ENCODE measurements at regions not wholly inside any gene's neighbourhood (a gene's known extent, or its start where the extent isn't known, plus 50 kb on each side); places are given as distances from the start of the nearest gene placed in this dataset.

DNA sequence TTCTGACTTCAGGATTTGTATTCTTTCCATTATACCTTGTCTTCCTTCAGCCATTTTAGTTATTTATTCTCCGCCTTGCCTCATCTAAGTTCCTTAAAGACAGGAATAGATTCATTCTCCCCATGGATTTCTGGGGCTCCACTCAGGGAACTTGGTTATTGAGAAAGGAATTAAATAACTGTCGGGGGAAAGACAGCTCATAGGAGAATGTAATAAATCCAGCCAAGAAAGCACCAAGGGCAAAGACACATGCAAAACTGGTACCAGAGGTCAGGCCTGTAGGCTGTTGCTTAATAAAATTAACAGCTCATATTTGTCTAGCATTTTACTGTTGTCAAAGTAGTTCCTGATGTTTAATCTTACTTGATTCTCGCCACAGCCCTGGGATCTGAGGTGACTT lies 357.2 kb downstream of the TMEM38B start:
- Histone ChIP-seq H3K27ac (ENCODE audit: low read length) (no peak overlapping the region), H3K36me3 (ENCODE audit: control insufficient read depth in 2 of 2, extremely low read depth in 1 of 2, insufficient read depth in 1 of 2, low read length in 1 of 2) (no peaks in the 10 kb centered on the region), H3K4me3 (ENCODE audit: control insufficient read depth in 1 of 2, extremely low read depth in 1 of 2, low read length in 1 of 2) (no peak overlapping the region), H3K4me1 (ENCODE audit: control insufficient read depth in 1 of 2, extremely low read depth in 1 of 2, insufficient read depth in 2 of 2, low read length in 2 of 2) (no peaks in the 10 kb centered on the region), H3K9me3 (no peaks in the 10 kb centered on the region), H3K27me3 (replicated peaks in 1 of 2; ENCODE audit: control insufficient read depth in 2 of 2, extremely low read depth in 1 of 2, insufficient read depth in 2 of 2, low read length in 1 of 2) (no peaks in the 10 kb centered on the region)
- no peaks in the 10 kb centered on the region for H3K27me3 Mint-ChIP-seq
- DNase-seq: no peak
- ChIA-PET CTCF (no interaction called here), POLR2A (no interaction called here)
- H3K27ac Mint-ChIP-seq: no peak overlapping the region
- no peak overlapping the region for H3K4me3 Mint-ChIP-seq
- ATAC-seq (replicated peaks in 1 of 4): no peak
- peaks cover 4 to 8% (median 4%) of the 10 kb centered on the region in 3 donors for H3K9me3 Mint-ChIP-seq
- no peaks in the 10 kb centered on the region for H3K36me3 Mint-ChIP-seq
- H3K4me1 Mint-ChIP-seq: no peaks in the 10 kb centered on the region
- WGBS (ENCODE audit: insufficient coverage): 40% methylated on average over 1 of the region's 3 CpGs

GRCh38 chr9:106052166-106052565 lies 357.8 kb downstream of the TMEM38B start:
- Mint-ChIP-seq H3K27ac (no peak overlapping the region), H3K27me3 (no peaks in the 10 kb centered on the region), H3K36me3 (no peaks in the 10 kb centered on the region), H3K4me3 (no peak overlapping the region), H3K9me3 (peaks cover 4 to 8% (median 4%) of the 10 kb centered on the region in 3 donors), H3K4me1 (no peaks in the 10 kb centered on the region)
- ChIA-PET CTCF (no interaction called here), POLR2A (no interaction called here)
- ATAC-seq (replicated peaks in 1 of 4) (no peak), DNase-seq (no peak)
- Histone ChIP-seq H3K27ac (ENCODE audit: low read length) (no peak overlapping the region), H3K27me3 (replicated peaks in 1 of 2; ENCODE audit: control insufficient read depth in 2 of 2, extremely low read depth in 1 of 2, insufficient read depth in 2 of 2, low read length in 1 of 2) (no peaks in the 10 kb centered on the region), H3K4me3 (ENCODE audit: control insufficient read depth in 1 of 2, extremely low read depth in 1 of 2, low read length in 1 of 2) (no peak overlapping the region), H3K4me1 (ENCODE audit: control insufficient read depth in 1 of 2, extremely low read depth in 1 of 2, insufficient read depth in 2 of 2, low read length in 2 of 2) (no peaks in the 10 kb centered on the region), H3K9me3 (no peaks in the 10 kb centered on the region), H3K36me3 (ENCODE audit: control insufficient read depth in 2 of 2, extremely low read depth in 1 of 2, insufficient read depth in 1 of 2, low read length in 1 of 2) (no peaks in the 10 kb centered on the region)
- 71% methylated on average over 1 of the region's 2 CpGs for WGBS (ENCODE audit: insufficient coverage)

- H3K4me1 ChIP-seq (ENCODE audit: control insufficient read depth in 1 of 2, extremely low read depth in 1 of 2, insufficient read depth in 2 of 2, low read length in 2 of 2): no peaks in the 10 kb centered on the region
- Mint-ChIP-seq H3K9me3 (peaks cover 4 to 8% (median 4%) of the 10 kb centered on the region in 3 donors), H3K27ac (no peak overlapping the region), H3K4me1 (no peaks in the 10 kb centered on the region), H3K27me3 (no peaks in the 10 kb centered on the region), H3K4me3 (no peak overlapping the region), H3K36me3 (no peaks in the 10 kb centered on the region)
- DNase-seq (no peak), ATAC-seq (replicated peaks in 1 of 4) (no peak)
- 70% methylated on average over 2 of the region's 2 CpGs for WGBS (ENCODE audit: insufficient coverage)
- H3K27ac ChIP-seq (ENCODE audit: low read length): no peak overlapping the region
- POLR2A ChIA-PET: no interaction called here
- H3K27me3 ChIP-seq (replicated peaks in 1 of 2; ENCODE audit: control insufficient read depth in 2 of 2, extremely low read depth in 1 of 2, insufficient read depth in 2 of 2, low read length in 1 of 2): no peaks in the 10 kb centered on the region
- no peaks in the 10 kb centered on the region for H3K9me3 ChIP-seq
- no peaks in the 10 kb centered on the region for H3K36me3 ChIP-seq (ENCODE audit: control insufficient read depth in 2 of 2, extremely low read depth in 1 of 2, insufficient read depth in 1 of 2, low read length in 1 of 2)
- CTCF ChIA-PET: interaction anchor here in 1 of 2 donors (0.9 kb wide), 1 partner anchor 194 kb away, joined by 3 read pairs; no protein-coding TSS in a partner anchor
- no peak overlapping the region for H3K4me3 ChIP-seq (ENCODE audit: control insufficient read depth in 1 of 2, extremely low read depth in 1 of 2, low read length in 1 of 2)
Observed at GRCh38 chr9:106052735-106053134, 358.4 kb downstream of the TMEM38B start.

DNA sequence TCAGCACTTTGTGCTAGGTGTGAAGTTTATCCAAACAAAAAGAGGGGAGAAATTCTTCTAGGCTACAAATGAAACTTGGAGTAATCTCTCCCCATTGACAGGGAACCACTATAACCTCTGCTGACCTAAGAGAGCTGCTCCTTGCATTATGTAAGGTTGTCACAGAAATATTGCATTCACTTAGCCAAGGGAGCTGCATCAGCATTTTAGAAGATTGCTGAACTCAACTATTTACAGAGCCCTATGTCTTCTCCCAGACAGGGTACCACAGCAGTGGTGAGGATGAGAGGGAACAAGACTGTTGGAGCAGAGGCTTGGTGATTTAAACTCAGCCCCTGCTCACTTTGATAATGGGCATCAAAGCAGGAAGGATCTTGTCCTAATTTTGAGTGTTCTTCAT lies 362.0 kb downstream of the TMEM38B start:
- no peaks in the 10 kb centered on the region for H3K36me3 Mint-ChIP-seq

GRCh38 chr9:106058460-106058859 lies 364.1 kb downstream of the TMEM38B start:
- Mint-ChIP-seq H3K27ac (no peak overlapping the region), H3K4me1 (no peaks in the 10 kb centered on the region), H3K27me3 (no peaks in the 10 kb centered on the region), H3K36me3 (no peaks in the 10 kb centered on the region), H3K9me3 (peaks cover 7 to 10% (median 7%) of the 10 kb centered on the region in 3 donors), H3K4me3 (no peak overlapping the region)
- DNase-seq (no peak), ATAC-seq (replicated peaks in 1 of 4) (no peak)
- Histone ChIP-seq H3K9me3 (no peaks in the 10 kb centered on the region), H3K27ac (ENCODE audit: low read length) (no peak overlapping the region), H3K36me3 (ENCODE audit: control insufficient read depth in 2 of 2, extremely low read depth in 1 of 2, insufficient read depth in 1 of 2, low read length in 1 of 2) (no peaks in the 10 kb centered on the region), H3K4me1 (ENCODE audit: control insufficient read depth in 1 of 2, extremely low read depth in 1 of 2, insufficient read depth in 2 of 2, low read length in 2 of 2) (no peaks in the 10 kb centered on the region), H3K4me3 (ENCODE audit: control insufficient read depth in 1 of 2, extremely low read depth in 1 of 2, low read length in 1 of 2) (no peak overlapping the region), H3K27me3 (replicated peaks in 1 of 2; ENCODE audit: control insufficient read depth in 2 of 2, extremely low read depth in 1 of 2, insufficient read depth in 2 of 2, low read length in 1 of 2) (no peaks in the 10 kb centered on the region)
- WGBS (ENCODE audit: insufficient coverage): 87% methylated on average over 8 of the region's 8 CpGs
- ChIA-PET POLR2A (no interaction called here), CTCF (no interaction called here)

More for the DNA sequence above, 362.0 kb downstream of the TMEM38B start:
- ATAC-seq (replicated peaks in 1 of 4) (no peak), DNase-seq (no peak)
- no peaks in the 10 kb centered on the region for H3K36me3 ChIP-seq (ENCODE audit: control insufficient read depth in 2 of 2, extremely low read depth in 1 of 2, insufficient read depth in 1 of 2, low read length in 1 of 2)
- H3K27ac ChIP-seq (ENCODE audit: low read length): no peak overlapping the region
- no peaks in the 10 kb centered on the region for H3K4me1 ChIP-seq (ENCODE audit: control insufficient read depth in 1 of 2, extremely low read depth in 1 of 2, insufficient read depth in 2 of 2, low read length in 2 of 2)
- Mint-ChIP-seq H3K9me3 (peaks cover 7 to 10% (median 7%) of the 10 kb centered on the region in 3 donors), H3K4me3 (no peak overlapping the region), H3K27ac (no peak overlapping the region), H3K27me3 (no peaks in the 10 kb centered on the region), H3K4me1 (no peaks in the 10 kb centered on the region)
- ChIA-PET POLR2A (no interaction called here), CTCF (no interaction called here)
- H3K27me3 ChIP-seq (replicated peaks in 1 of 2; ENCODE audit: control insufficient read depth in 2 of 2, extremely low read depth in 1 of 2, insufficient read depth in 2 of 2, low read length in 1 of 2): no peaks in the 10 kb centered on the region
- no peaks in the 10 kb centered on the region for H3K9me3 ChIP-seq
- H3K4me3 ChIP-seq (ENCODE audit: control insufficient read depth in 1 of 2, extremely low read depth in 1 of 2, low read length in 1 of 2): no peak overlapping the region

GRCh38 chr9:106059886-106060285 lies 365.5 kb downstream of the TMEM38B start:
- WGBS (ENCODE audit: insufficient coverage): 91% methylated on average over 6 of the region's 8 CpGs
- Histone ChIP-seq H3K4me3 (ENCODE audit: control insufficient read depth in 1 of 2, extremely low read depth in 1 of 2, low read length in 1 of 2) (no peak overlapping the region), H3K36me3 (ENCODE audit: control insufficient read depth in 2 of 2, extremely low read depth in 1 of 2, insufficient read depth in 1 of 2, low read length in 1 of 2) (no peaks in the 10 kb centered on the region), H3K27me3 (replicated peaks in 1 of 2; ENCODE audit: control insufficient read depth in 2 of 2, extremely low read depth in 1 of 2, insufficient read depth in 2 of 2, low read length in 1 of 2) (no peaks in the 10 kb centered on the region), H3K9me3 (no peaks in the 10 kb centered on the region), H3K27ac (ENCODE audit: low read length) (no peak overlapping the region), H3K4me1 (ENCODE audit: control insufficient read depth in 1 of 2, extremely low read depth in 1 of 2, insufficient read depth in 2 of 2, low read length in 2 of 2) (no peaks in the 10 kb centered on the region)
- Mint-ChIP-seq H3K27me3 (no peaks in the 10 kb centered on the region), H3K27ac (no peak overlapping the region), H3K4me3 (no peak overlapping the region), H3K9me3 (peaks cover 3 to 5% (median 3%) of the 10 kb centered on the region in 3 donors), H3K36me3 (no peaks in the 10 kb centered on the region), H3K4me1 (no peaks in the 10 kb centered on the region)
- POLR2A ChIA-PET: no interaction called here
- CTCF ChIA-PET: no interaction called here
- DNase-seq (no peak), ATAC-seq (replicated peaks in 1 of 4) (no peak)

DNA sequence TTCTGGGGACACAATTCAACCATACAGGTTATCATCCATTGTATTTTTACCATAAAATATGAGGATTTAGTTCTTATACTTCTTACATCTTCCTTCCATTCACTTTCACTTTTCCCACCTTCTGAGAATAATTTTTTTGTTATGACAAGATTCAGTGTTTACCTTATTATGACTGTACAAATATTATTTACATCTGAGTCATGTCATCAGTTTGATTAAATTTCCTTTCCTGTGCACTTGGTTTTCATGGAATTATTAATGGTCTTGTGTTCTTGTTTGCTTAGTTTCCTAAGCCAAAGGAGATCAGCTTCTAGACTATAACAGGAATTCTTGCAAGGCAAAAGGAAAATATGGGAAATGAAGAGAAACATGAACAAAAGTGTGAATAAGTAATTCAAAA lies 366.5 kb downstream of the TMEM38B start:
- ChIA-PET POLR2A (no interaction called here), CTCF (no interaction called here)
- Histone ChIP-seq H3K27ac (ENCODE audit: low read length) (no peak overlapping the region), H3K9me3 (no peaks in the 10 kb centered on the region), H3K36me3 (ENCODE audit: control insufficient read depth in 2 of 2, extremely low read depth in 1 of 2, insufficient read depth in 1 of 2, low read length in 1 of 2) (no peaks in the 10 kb centered on the region), H3K4me1 (ENCODE audit: control insufficient read depth in 1 of 2, extremely low read depth in 1 of 2, insufficient read depth in 2 of 2, low read length in 2 of 2) (no peaks in the 10 kb centered on the region), H3K4me3 (ENCODE audit: control insufficient read depth in 1 of 2, extremely low read depth in 1 of 2, low read length in 1 of 2) (no peak overlapping the region), H3K27me3 (replicated peaks in 1 of 2; ENCODE audit: control insufficient read depth in 2 of 2, extremely low read depth in 1 of 2, insufficient read depth in 2 of 2, low read length in 1 of 2) (no peaks in the 10 kb centered on the region)
- Mint-ChIP-seq H3K9me3 (peaks cover 3% of the 10 kb centered on the region in 3 donors), H3K27ac (no peak overlapping the region), H3K27me3 (no peaks in the 10 kb centered on the region), H3K36me3 (no peaks in the 10 kb centered on the region), H3K4me1 (no peaks in the 10 kb centered on the region), H3K4me3 (no peak overlapping the region)
- DNase-seq (no peak), ATAC-seq (replicated peaks in 1 of 4) (no peak)

Measured in T-cell (primary cell).